ENCODE measurements at regions not wholly inside any gene's neighbourhood (a gene's known extent, or its start where the extent isn't known, plus 50 kb on each side); places are given as distances from the start of the nearest gene placed in this dataset.

GRCh38 chr15:81915990-81916389 lies 129.8 kb downstream of the MEX3B start:
- DNase-seq (no peak), ATAC-seq (no peak)
- Histone ChIP-seq H3K27me3 (no peaks in the 10 kb centered on the region), H3K27ac (peak overlapping the region in 3 of 10 donors; percentile 73 to 88 (median 85)), H3K9me3 (peaks cover 0 to 49% (median 8%) of the 10 kb centered on the region in 11 donors), H3K4me3 (no peak overlapping the region), H3K4me1 (peaks cover 5 to 34% (median 24%) of the 10 kb centered on the region in 9 donors), H3K36me3 (no peaks in the 10 kb centered on the region)
- intact Hi-C loops (cut with DNase I), result loop anchor here in 4 of 10 donors (10.0 kb wide), 2 partner anchors 79 to 129 kb away; partner anchors contain the start of gene MEX3B (in 3 of the 4)
- WGBS, 2 donors, result 77 to 80% methylated on average over 5 of the region's 5 CpGs
- no peak for TF ChIP-seq CTCF (IDR thresholded peaks at IDR 0.05)

DNA sequence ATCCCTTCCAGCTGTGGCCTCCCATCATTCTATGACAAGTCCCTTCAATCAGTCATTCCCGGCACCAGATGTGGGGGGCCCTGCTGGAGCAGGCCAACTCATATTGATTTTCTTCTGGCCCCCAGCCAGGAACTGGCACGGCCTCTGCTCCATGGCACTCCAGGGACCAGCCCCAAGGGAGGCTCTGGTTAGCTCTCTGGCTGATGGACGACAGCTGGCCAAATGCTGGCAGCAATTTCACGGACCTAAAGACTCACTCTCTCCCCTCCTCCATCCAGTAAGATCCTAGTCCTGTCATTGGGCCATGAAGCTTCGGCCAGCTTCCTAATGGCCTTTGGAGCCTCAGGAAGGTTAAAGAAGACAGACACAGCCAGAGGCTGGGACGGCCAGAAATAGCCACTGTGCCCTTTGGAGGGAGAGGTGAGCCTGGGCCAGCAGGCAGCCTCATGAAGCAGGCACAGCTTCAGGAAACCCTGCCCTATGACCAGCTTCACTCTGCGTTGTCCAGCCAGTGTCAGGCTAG lies 131.0 kb downstream of the MEX3B start:
- ATAC-seq (peak; percentile 71 to 96 (median 88)), DNase-seq (peak; percentile 52 to 63)
- H3K4me1 ChIP-seq, result peaks cover 6 to 42% (median 32%) of the 10 kb centered on the region in 9 donors
- intact Hi-C loops (cut with DNase I), result loop anchor here in 4 of 10 donors (10.0 kb wide), 2 partner anchors 80 to 130 kb away; partner anchors contain the start of gene MEX3B (in 3 of the 4)
- H3K36me3 ChIP-seq, result no peaks in the 10 kb centered on the region
- no peaks in the 10 kb centered on the region for H3K27me3 ChIP-seq
- H3K27ac ChIP-seq, result peak overlapping the region; percentile 46 to 88 (median 75)
- no peak overlapping the region for H3K4me3 ChIP-seq
- WGBS, 2 donors, result 24 to 31% methylated on average over 7 of the region's 7 CpGs
- no peak for TF ChIP-seq CTCF (IDR thresholded peaks at IDR 0.05)
- H3K9me3 ChIP-seq, result peaks cover 0 to 37% (median 8%) of the 10 kb centered on the region in 11 donors

GRCh38 chr15:81914333-81914732 lies 131.5 kb downstream of the MEX3B start:
- no peaks in the 10 kb centered on the region for H3K36me3 ChIP-seq
- WGBS, 2 donors, result 64 to 65% methylated on average over 3 of the region's 3 CpGs
- no peak overlapping the region for H3K4me3 ChIP-seq
- intact Hi-C loops (cut with DNase I), result loop anchor here in 4 of 10 donors (10.0 kb wide), 2 partner anchors 80 to 130 kb away; partner anchors contain the start of gene MEX3B (in 3 of the 4)
- ATAC-seq, result peak in 7 of 8 donors; percentile 6 to 52 (median 39)
- peaks cover 0 to 32% (median 7%) of the 10 kb centered on the region in 11 donors for H3K9me3 ChIP-seq
- TF ChIP-seq CTCF (IDR thresholded peaks at IDR 0.05), result no peak
- peaks cover 6 to 43% (median 37%) of the 10 kb centered on the region in 9 donors for H3K4me1 ChIP-seq
- no peak for DNase-seq
- peak overlapping the region in 9 of 10 donors; percentile 58 to 88 (median 77) for H3K27ac ChIP-seq
- no peaks in the 10 kb centered on the region for H3K27me3 ChIP-seq

- no peak for DNase-seq
These were observed 134.5 kb downstream of the MEX3B start for GRCh38 chr15:81911022-81911971.

More at GRCh38 chr15:81911022-81911971, 134.5 kb downstream of the MEX3B start:
- peak overlapping the region in 9 of 10 donors; percentile 7 to 75 (median 68) for H3K27ac ChIP-seq
- H3K9me3 ChIP-seq, result peaks cover 0 to 3% (median 0%) of the 10 kb centered on the region in 11 donors
- no peaks in the 10 kb centered on the region for H3K36me3 ChIP-seq
- intact Hi-C loops (cut with DNase I), result loop anchor here in 4 of 10 donors (10.0 kb wide), 2 partner anchors 84 to 134 kb away; partner anchors contain the start of gene MEX3B (in 3 of the 4)
- H3K27me3 ChIP-seq, result no peaks in the 10 kb centered on the region
- peaks cover 6 to 51% (median 40%) of the 10 kb centered on the region in 9 donors for H3K4me1 ChIP-seq
- TF ChIP-seq CTCF (IDR thresholded peaks at IDR 0.05), result no peak
- 56 to 61% methylated on average over 8 of the region's 8 CpGs for WGBS, 2 donors
- no peak overlapping the region for H3K4me3 ChIP-seq
- ATAC-seq, result peak in 5 of 8 donors; percentile 30 to 76 (median 63)
